IMR-90 (cell line): ENCODE measurements at regions not wholly inside any gene's neighbourhood (a gene's known extent, or its start where the extent isn't known, plus 50 kb on each side); places are given as distances from the start of the nearest gene placed in this dataset.

Source experiments
- ATAC-seq: fragments of 200-7000 bp; cut with Tn5 transposase; 2 replicates; pipeline ENCODE4 v1.9.1; 2020; ENCODE audit warnings: low read depth, mild to moderate bottlenecking, moderate library complexity
- BruUV-seq: library from RNA; stranded (reverse); fragments of 400-500 nt; replicated peaks from 2 replicates; lab custom pipeline; 2021; lab: Mats Ljungman, UMichigan
- CTCF ChIA-PET: fragments of 300-600 bp; formaldehyde crosslinking; extraction: SDS; loops from one replicate; lab custom pipeline; 2021; ENCODE audit warnings: antibody characterized with exemption; lab: Yijun Ruan, JAX
- POLR2A ChIA-PET: fragments of 300-600 bp; sonication (Branson Sonifier 250); formaldehyde crosslinking; loops from one replicate; lab custom pipeline; 2022; ENCODE audit warnings: antibody characterized with exemption; ENCODE audit not compliant: unreplicated experiment; lab: Charles Lee
- DNase-seq: peaks from one replicate; pipeline ENCODE4 v3.0.0; 2013
- H2AFZ ChIP-seq: replicated peaks from 2 replicates; pipeline ENCODE3; 2013; ENCODE audit warnings: low read length, mild to moderate bottlenecking; ENCODE audit not compliant: poor library complexity
- H2AK5ac ChIP-seq: 2 replicates; pipeline ENCODE4 v1.6.1; 2013; ENCODE audit warnings: low read depth, low read length, inconsistent platforms
- H2AK9ac ChIP-seq: replicated peaks from 2 replicates; pipeline ENCODE3; 2013; ENCODE audit warnings: mild to moderate bottlenecking, low read depth, low read length, moderate library complexity; ENCODE audit not compliant: poor library complexity
- H2BK120ac ChIP-seq: 2 replicates; pipeline ENCODE4 v1.6.1; 2013; ENCODE audit warnings: low read depth, low read length, inconsistent platforms
- H2BK15ac ChIP-seq: 3 replicates; pipeline ENCODE4 v1.6.1; 2013; ENCODE audit warnings: low read depth, low read length, inconsistent platforms
- H2BK20ac ChIP-seq: 2 replicates; pipeline ENCODE4 v1.6.1; 2013; ENCODE audit warnings: low read depth, mild to moderate bottlenecking, inconsistent platforms, low read length, moderate library complexity
- H2BK5ac ChIP-seq: 2 replicates; pipeline ENCODE4 v1.6.1; 2013; ENCODE audit warnings: mild to moderate bottlenecking, low read depth, low read length, inconsistent platforms; ENCODE audit not compliant: poor library complexity, severe bottlenecking
- H3K14ac ChIP-seq: replicated peaks from 2 replicates; pipeline ENCODE4 v1.6.1; 2013; ENCODE audit warnings: low read depth, low read length, inconsistent platforms
- H3K18ac ChIP-seq: 2 replicates; pipeline ENCODE4 v1.6.1; 2013; ENCODE audit warnings: low read depth, low read length, control low read depth
- H3K23ac ChIP-seq: 2 replicates; pipeline ENCODE4 v1.6.1; 2013; ENCODE audit warnings: low read depth, low read length, inconsistent platforms
- H3K27ac ChIP-seq: 2 replicates; pipeline ENCODE4 v1.5.1; 2013; ENCODE audit warnings: mild to moderate bottlenecking, control low read depth, low read length; ENCODE audit not compliant: insufficient read depth
- H3K27me3 ChIP-seq: 2 replicates; pipeline ENCODE4 v1.6.1; 2013; ENCODE audit warnings: low read length; ENCODE audit not compliant: control insufficient read depth, insufficient read depth
- H3K36me3 ChIP-seq: 2 replicates; pipeline ENCODE4 v1.6.1; 2013; ENCODE audit warnings: low read length, mixed read lengths; ENCODE audit not compliant: control insufficient read depth, insufficient read depth
- H3K4ac ChIP-seq: 2 replicates; pipeline ENCODE4 v1.6.1; 2013; ENCODE audit warnings: low read depth, low read length, inconsistent platforms
- H3K4me1 ChIP-seq: 2 replicates; pipeline ENCODE4 v1.6.1; 2013; ENCODE audit warnings: low read length, mixed read lengths; ENCODE audit not compliant: control insufficient read depth, insufficient read depth
- H3K4me2 ChIP-seq: 2 replicates; pipeline ENCODE4 v1.6.1; 2013; ENCODE audit warnings: low read depth, mild to moderate bottlenecking, control low read depth, low read length, moderate library complexity
- H3K4me3 ChIP-seq: 2 replicates; pipeline ENCODE4 v1.5.1; 2013; ENCODE audit warnings: low read depth, mild to moderate bottlenecking, control low read depth, low read length, moderate library complexity; ENCODE audit not compliant: insufficient read depth
- H3K56ac ChIP-seq: 2 replicates; pipeline ENCODE4 v1.6.1; 2013; ENCODE audit warnings: low read length, inconsistent platforms; ENCODE audit not compliant: insufficient read depth; ENCODE audit errors: extremely low read depth
- H3K79me1 ChIP-seq, 2 experiments: 2 replicates each; pipeline ENCODE4 v1.6.1; 2013; ENCODE audit warnings: low read length in 2 of 2, inconsistent platforms in 1 of 2, low read depth in 1 of 2
- H3K9ac ChIP-seq: 2 replicates; pipeline ENCODE4 v1.6.1; 2013; ENCODE audit warnings: low read depth, low read length, control low read depth
- H3K9me1 ChIP-seq: 2 replicates; pipeline ENCODE4 v1.6.1; 2013; ENCODE audit warnings: low read length, inconsistent platforms; ENCODE audit not compliant: insufficient read depth
- H3K9me3 ChIP-seq: 2 replicates; pipeline ENCODE4 v1.6.1; 2013; ENCODE audit warnings: low read length; ENCODE audit not compliant: control insufficient read depth, insufficient read depth
- H4K20me1 ChIP-seq: 2 replicates; pipeline ENCODE4 v1.6.1; 2013; ENCODE audit warnings: low read length, inconsistent platforms; ENCODE audit not compliant: insufficient read depth
- H4K5ac ChIP-seq: 2 replicates; pipeline ENCODE4 v1.6.1; 2013; ENCODE audit warnings: mild to moderate bottlenecking, low read depth, low read length, control low read depth
- H4K8ac ChIP-seq, 2 experiments: 2 replicates each; pipeline ENCODE4 v1.6.1; 2013; ENCODE audit warnings: low read depth in 2 of 2, low read length in 2 of 2, control low read depth in 1 of 2, inconsistent platforms in 1 of 2
- H4K91ac ChIP-seq: 2 replicates; pipeline ENCODE4 v1.6.1; 2013; ENCODE audit warnings: low read depth, low read length, inconsistent platforms; ENCODE audit not compliant: insufficient read depth
- BHLHE40 ChIP-seq: fragments of 150-350 bp; IDR thresholded peaks from 2 replicates; pipeline ENCODE4 v1.6.1; 2016; ENCODE audit warnings: mild to moderate bottlenecking, low read depth, low read length
- CEBPB ChIP-seq: IDR thresholded peaks from 2 replicates; pipeline ENCODE4 v1.6.1; 2012; ENCODE audit warnings: low read depth, low read length, improper control_type of control experiment
- CHD1 ChIP-seq: IDR thresholded peaks from 2 replicates; pipeline ENCODE4 v1.6.1; 2012; ENCODE audit warnings: low read depth, low read length, improper control_type of control experiment
- CTCF ChIP-seq: conservative IDR thresholded peaks from 2 replicates; pipeline ENCODE4 v1.5.1; 2012; ENCODE audit warnings: mild to moderate bottlenecking, low read depth, low read length, improper control_type of control experiment
- ELK1 ChIP-seq: fragments of 150-350 bp; IDR thresholded peaks from 2 replicates; pipeline ENCODE4 v1.6.1; 2016; ENCODE audit warnings: low read depth, mild to moderate bottlenecking, low read length, moderate library complexity, borderline replicate concordance
- FOS ChIP-seq: fragments of 150-350 bp; IDR thresholded peaks from 2 replicates; pipeline ENCODE4 v1.6.1; 2016; ENCODE audit warnings: low read depth, low read length
- MAFK ChIP-seq: IDR thresholded peaks from 2 replicates; pipeline ENCODE4 v1.6.1; 2012; ENCODE audit warnings: low read depth, low read length, improper control_type of control experiment
- MAZ ChIP-seq: IDR thresholded peaks from 2 replicates; pipeline ENCODE4 v1.6.1; 2012; ENCODE audit warnings: low read depth, mild to moderate bottlenecking, low read length, improper control_type of control experiment, moderate library complexity, borderline replicate concordance
- MXI1 ChIP-seq: IDR thresholded peaks from 2 replicates; pipeline ENCODE4 v1.6.1; 2012; ENCODE audit warnings: low read depth, mild to moderate bottlenecking, low read length, moderate library complexity, borderline replicate concordance
- NFE2L2 ChIP-seq: fragments of 150-350 bp; IDR thresholded peaks from 2 replicates; pipeline ENCODE4 v1.6.1; 2016; ENCODE audit warnings: low read depth, mild to moderate bottlenecking, low read length
- POLR2A ChIP-seq: IDR thresholded peaks from 2 replicates; pipeline ENCODE4 v1.6.1; 2012; ENCODE audit warnings: mild to moderate bottlenecking, low read depth, low read length
- RAD21 ChIP-seq: IDR thresholded peaks from 2 replicates; pipeline ENCODE4 v1.6.1; 2012; ENCODE audit warnings: low read length, improper control_type of control experiment
- RCOR1 ChIP-seq: IDR thresholded peaks from 2 replicates; pipeline ENCODE4 v1.6.1; 2012; ENCODE audit warnings: mild to moderate bottlenecking, low read length, improper control_type of control experiment; ENCODE audit not compliant: insufficient replicate concordance
- RFX5 ChIP-seq: IDR thresholded peaks from 2 replicates; pipeline ENCODE4 v1.8.0; 2012; ENCODE audit warnings: low read depth, mild to moderate bottlenecking, low read length, moderate library complexity
- SMC3 ChIP-seq: fragments of 150-350 bp; IDR thresholded peaks from 2 replicates; pipeline ENCODE4 v1.6.1; 2016; ENCODE audit warnings: low read depth, mild to moderate bottlenecking, antibody characterized with exemption, low read length, moderate library complexity
- WGBS, 2 experiments: methylation state at CpG; one replicate each; pipeline versions ENCODE4 v1.1.5 to v1.1.7; 2013; ENCODE audit warnings: missing lambda C conversion rate in 2 of 2; ENCODE audit not compliant: insufficient read length in 1 of 2; ENCODE audit errors: extremely low coverage in 2 of 2; 5-methylcytosine and 5-hydroxymethylcytosine counted together
- dilution Hi-C: fragments of 300-500 bp; cut with HindIII; formaldehyde crosslinking; loops from one replicate; pipeline ENCODE4 v1.14.3; 2018; ENCODE audit warnings: low sequenced_read_pairs; ENCODE audit not compliant: unreplicated experiment
- in situ Hi-C: fragments of 300-500 bp; cut with MboI; formaldehyde crosslinking; loops from 3 replicates; pipeline ENCODE4 v1.14.3; 2019; ENCODE audit warnings: low sequenced_read_pairs, inconsistent platforms, mixed read lengths
- intact Hi-C: fragments of 100-400 bp; cut with micrococcal nuclease; formaldehyde crosslinking; loops from 2 replicates; pipeline ENCODE4 v1.10.0; 2022
- TF ChIP-seq, protein P1 (sequence below): fragments of 150-350 bp; IDR thresholded peaks from 2 replicates; pipeline ENCODE4 v1.6.1; 2017; ENCODE audit warnings: mild to moderate bottlenecking, antibody characterized with exemption, low read length, low read depth

DNA sequence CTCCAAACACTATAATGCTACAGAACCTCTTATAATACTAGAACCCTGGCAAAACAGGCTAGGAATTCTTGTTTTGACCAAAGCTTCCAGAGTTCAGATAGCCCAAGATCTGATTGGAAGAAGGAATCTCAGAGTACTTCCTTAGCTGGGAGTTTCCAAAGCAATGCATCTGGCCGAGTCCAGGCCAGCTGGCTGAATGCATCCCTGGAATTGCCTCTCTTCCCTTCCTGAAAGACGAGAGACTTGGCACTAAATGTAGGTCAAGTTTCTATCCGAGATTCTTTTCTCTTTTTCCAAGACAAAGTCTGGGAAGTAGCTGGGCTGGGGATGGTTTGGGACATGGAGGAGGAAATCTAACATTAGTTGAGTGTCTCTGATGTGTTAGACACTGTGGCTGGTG is 68.7 kb upstream of the ADPGK start:
- Histone ChIP-seq H4K8ac (no peak overlapping the region), H3K4ac (no peak overlapping the region), H2BK120ac (no peak overlapping the region), H2AFZ (no peak overlapping the region), H2BK15ac (no peak overlapping the region), H3K27ac (no peak overlapping the region), H4K20me1 (no peaks in the 10 kb centered on the region), H2AK9ac (no peak overlapping the region), H3K56ac (no peak overlapping the region), H3K18ac (no peak overlapping the region), H2BK20ac (no peak overlapping the region), H4K5ac (no peak overlapping the region), H3K4me2 (no peak overlapping the region), H3K27me3 (peaks cover 26% of the 10 kb centered on the region), H3K9me1 (no peaks in the 10 kb centered on the region), H2BK5ac (no peak overlapping the region), H3K9ac (no peak overlapping the region), H4K91ac (no peak overlapping the region), H3K4me3 (no peak overlapping the region), H3K79me1 (no peaks in the 10 kb centered on the region), H3K9me3 (no peaks in the 10 kb centered on the region), H2AK5ac (no peak overlapping the region), H3K4me1 (no peaks in the 10 kb centered on the region), H3K23ac (no peak overlapping the region), H3K36me3 (no peaks in the 10 kb centered on the region), H3K14ac (no peak overlapping the region)
- in situ Hi-C loops: no loop called here
- ATAC-seq (no peak), DNase-seq (no peak)
- dilution Hi-C loops: no loop called here
- no TSS peak for BruUV-seq
- TF ChIP-seq RCOR1: no peak
- no peak for TF ChIP-seq SMC3
- TF ChIP-seq CTCF: no peak
- no peak for TF ChIP-seq POLR2A
- TF ChIP-seq RFX5: no peak
- TF ChIP-seq BHLHE40: no peak
- TF ChIP-seq MAFK: no peak
- no peak for TF ChIP-seq CEBPB
- TF ChIP-seq, protein P1, sequence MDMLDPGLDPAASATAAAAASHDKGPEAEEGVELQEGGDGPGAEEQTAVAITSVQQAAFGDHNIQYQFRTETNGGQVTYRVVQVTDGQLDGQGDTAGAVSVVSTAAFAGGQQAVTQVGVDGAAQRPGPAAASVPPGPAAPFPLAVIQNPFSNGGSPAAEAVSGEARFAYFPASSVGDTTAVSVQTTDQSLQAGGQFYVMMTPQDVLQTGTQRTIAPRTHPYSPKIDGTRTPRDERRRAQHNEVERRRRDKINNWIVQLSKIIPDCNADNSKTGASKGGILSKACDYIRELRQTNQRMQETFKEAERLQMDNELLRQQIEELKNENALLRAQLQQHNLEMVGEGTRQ: no peak
- TF ChIP-seq MAZ: no peak
- no peak for TF ChIP-seq MXI1
- TF ChIP-seq ELK1: no peak
- TF ChIP-seq NFE2L2: no peak
- TF ChIP-seq RAD21: no peak
- no peak for TF ChIP-seq FOS
- TF ChIP-seq CHD1: no peak
- intact Hi-C loops: no loop called here
- no CpG with 5 or more reads among the region's 3 CpGs for WGBS, 2 experiments
- CTCF ChIA-PET: no interaction called here
- POLR2A ChIA-PET: no interaction called here
